Liver (tissue), 6 donors: ENCODE measurements at regions not wholly inside any gene's neighbourhood (a gene's known extent, or its start where the extent isn't known, plus 50 kb on each side); places are given as distances from the start of the nearest gene placed in this dataset.
"Not testable (repeated sequence)": the region's sequence is repeated elsewhere in the genome, so short reads cannot be mapped to it uniquely, and the experiment has no call there.

Experiments used
- DNase-seq: peaks from one replicate; pipeline ENCODE4 v3.0.0-alpha.2; 2017; ENCODE audit warnings: low spot score
- H3K27ac ChIP-seq, 2 donors: one replicate each; pipeline ENCODE4 v1.7.0; 2013; ENCODE audit warnings: inconsistent platforms in 2 of 2, low read length in 2 of 2, control low read depth in 1 of 2, low read depth in 1 of 2, mild to moderate bottlenecking in 1 of 2
- H3K27me3 ChIP-seq, 4 donors: one replicate each; pipeline versions ENCODE4 v1.6.1 to v1.7.0; 2013; ENCODE audit warnings: low read length in 3 of 4, inconsistent platforms in 1 of 4, mild to moderate bottlenecking in 1 of 4, moderate library complexity in 1 of 4; ENCODE audit not compliant: control insufficient read depth in 4 of 4, insufficient read depth in 4 of 4
- H3K36me3 ChIP-seq, 4 donors: one replicate each; pipeline versions ENCODE4 v1.6.1 to v1.7.0; 2013; ENCODE audit warnings: low read length in 3 of 4, mild to moderate bottlenecking in 3 of 4, low read depth in 1 of 4, moderate library complexity in 1 of 4; ENCODE audit not compliant: control insufficient read depth in 4 of 4, insufficient read depth in 3 of 4
- H3K4me1 ChIP-seq, 4 donors: one replicate each; pipeline versions ENCODE4 v1.6.1 to v1.7.0; 2013; ENCODE audit warnings: low read length in 3 of 4, mild to moderate bottlenecking in 3 of 4, moderate library complexity in 1 of 4; ENCODE audit not compliant: control insufficient read depth in 4 of 4, insufficient read depth in 4 of 4
- H3K4me3 ChIP-seq, 3 donors: one replicate each; pipeline versions ENCODE4 v1.6.1 to v1.7.0; 2013; ENCODE audit warnings: low read length in 3 of 3, control low read depth in 1 of 3, low read depth in 1 of 3, mild to moderate bottlenecking in 1 of 3
- H3K9ac ChIP-seq, 2 donors: one replicate each; pipeline ENCODE4 v1.7.0; 2013; ENCODE audit warnings: low read length in 2 of 2, mild to moderate bottlenecking in 2 of 2, moderate library complexity in 2 of 2, control low read depth in 1 of 2, low read depth in 1 of 2
- H3K9me3 ChIP-seq, 4 donors: one replicate each; pipeline versions ENCODE4 v1.6.1 to v1.7.0; 2013; ENCODE audit warnings: low read length in 3 of 4; ENCODE audit not compliant: control insufficient read depth in 4 of 4
- WGBS: extraction: QIAGEN DNeasy Blood & Tissue Kit; methylation state at CpG from one replicate; pipeline ENCODE4 v1.1.7; 2013; 5-methylcytosine and 5-hydroxymethylcytosine counted together
- donor health status: healthy.
- donor health status: healthy.
- donor health status: healthy.

DNA sequence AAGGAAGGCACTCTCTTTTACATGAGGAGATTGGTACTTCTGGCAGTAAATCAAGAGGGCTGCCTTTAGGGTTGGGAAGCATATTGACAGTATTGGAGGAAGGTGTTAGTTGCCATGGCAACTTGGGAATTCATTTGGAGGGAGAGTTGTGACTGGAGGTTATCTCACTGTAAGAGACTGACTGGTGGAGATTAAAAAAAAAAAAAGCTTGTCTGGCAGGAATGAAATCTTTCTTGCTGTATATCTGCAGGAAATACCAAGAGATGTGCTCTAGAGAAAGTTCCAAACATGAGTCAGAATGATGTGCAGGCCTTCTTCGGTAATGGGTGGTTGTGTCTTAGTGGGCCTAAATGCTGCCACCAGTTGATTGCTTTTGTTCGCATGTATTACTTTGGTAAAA lies 59.8 kb upstream of the FAM72C start:
- not testable (repeated sequence) for H3K27ac ChIP-seq, H3K36me3 ChIP-seq, DNase-seq, H3K4me1 ChIP-seq, H3K9me3 ChIP-seq, H3K9ac ChIP-seq, H3K27me3 ChIP-seq, H3K4me3 ChIP-seq
- WGBS: 76% methylated on average over 2 of the region's 2 CpGs

DNA sequence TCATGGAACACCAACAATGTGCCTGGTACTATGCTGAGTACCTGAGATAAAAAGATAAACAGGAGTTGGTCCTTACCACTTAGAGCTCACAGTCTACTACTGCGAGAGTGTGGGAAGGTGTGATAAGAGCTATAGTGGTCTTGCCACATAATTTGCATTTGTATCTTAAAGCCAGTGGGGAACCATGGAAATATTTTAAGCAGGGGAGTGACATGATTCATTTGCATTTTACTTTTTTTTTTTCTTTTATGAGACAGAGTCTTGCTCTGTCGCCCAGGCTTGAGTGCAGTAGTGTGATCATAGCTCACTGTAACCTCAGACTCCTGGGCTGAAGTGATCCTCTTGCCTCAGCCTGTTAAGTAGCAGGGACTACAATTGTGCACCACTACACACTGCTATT lies 54.2 kb upstream of the FAM72C start:
- H3K9me3 ChIP-seq, H3K27ac ChIP-seq, H3K36me3 ChIP-seq, DNase-seq, H3K27me3 ChIP-seq, H3K9ac ChIP-seq, H3K4me1 ChIP-seq, H3K4me3 ChIP-seq: not testable (repeated sequence)
- WGBS: no CpG with 5 or more reads among the region's 2 CpGs

DNA sequence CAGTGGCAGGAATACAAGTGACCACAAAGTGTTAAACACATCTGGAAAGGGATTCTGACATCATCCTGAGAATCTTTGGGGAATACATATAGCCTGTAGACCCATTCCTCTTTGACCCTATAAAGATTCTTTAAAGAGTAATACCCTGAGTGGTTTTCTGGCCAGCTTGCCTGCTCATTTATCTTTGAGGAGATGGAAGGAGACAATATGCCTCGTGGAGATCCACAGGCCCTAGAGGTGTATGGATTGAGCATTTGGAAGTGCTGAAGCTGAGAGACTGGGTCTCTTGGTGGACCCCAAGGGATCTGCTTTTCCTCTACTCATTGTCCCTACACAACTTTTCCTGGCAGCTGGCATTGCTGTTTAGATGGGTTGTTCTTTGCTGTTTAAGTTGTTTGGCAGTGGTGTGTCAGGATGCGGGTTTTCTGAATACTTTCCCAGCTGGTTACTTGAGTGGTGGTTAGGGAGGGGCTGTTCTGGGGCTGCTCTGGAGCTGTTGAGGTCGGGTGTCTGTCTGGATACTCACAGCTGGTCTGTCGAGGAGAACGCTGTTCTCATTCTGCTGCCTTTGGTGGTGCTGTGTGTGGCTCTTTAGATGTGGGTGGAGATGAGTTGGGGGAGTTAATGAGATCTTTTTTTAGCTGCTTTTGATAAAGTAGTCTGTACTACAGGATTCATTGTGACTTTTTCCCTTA lies 50.1 kb upstream of the FAM72C start:
- H3K36me3 ChIP-seq, H3K9ac ChIP-seq, H3K9me3 ChIP-seq, DNase-seq, H3K27ac ChIP-seq, H3K4me3 ChIP-seq, H3K4me1 ChIP-seq, H3K27me3 ChIP-seq: not testable (repeated sequence)
- 47% methylated on average over 1 of the region's 5 CpGs for WGBS
